ENCODE measurements at regions not wholly inside any gene's neighbourhood (a gene's known extent, or its start where the extent isn't known, plus 50 kb on each side); places are given as distances from the start of the nearest gene placed in this dataset.

- TF ChIP-seq POLR2A (IDR thresholded peaks at IDR 0.05), result no peak
- no peak for TF ChIP-seq CTCF (IDR thresholded peaks at IDR 0.05)
- TF ChIP-seq POLR2AphosphoS5 (IDR thresholded peaks at IDR 0.05), result no peak
These were observed 1313.9 kb downstream of the TMEM121 start for GRCh38 chr14:106840258-106840657.
